G401 (cell line): ENCODE measurements at regions not wholly inside any gene's neighbourhood (a gene's known extent, or its start where the extent isn't known, plus 50 kb on each side); places are given as distances from the start of the nearest gene placed in this dataset.

Experiments
- DNase-seq: peaks from one replicate; pipeline ENCODE4 v3.0.0-alpha.2; 2015; ENCODE audit warnings: low spot score
- in situ Hi-C: cut with HindIII; loops from 2 replicates; pipeline ENCODE4 v1.10.0; 2016; ENCODE audit warnings: low sequenced_read_pairs, mixed read lengths

DNA sequence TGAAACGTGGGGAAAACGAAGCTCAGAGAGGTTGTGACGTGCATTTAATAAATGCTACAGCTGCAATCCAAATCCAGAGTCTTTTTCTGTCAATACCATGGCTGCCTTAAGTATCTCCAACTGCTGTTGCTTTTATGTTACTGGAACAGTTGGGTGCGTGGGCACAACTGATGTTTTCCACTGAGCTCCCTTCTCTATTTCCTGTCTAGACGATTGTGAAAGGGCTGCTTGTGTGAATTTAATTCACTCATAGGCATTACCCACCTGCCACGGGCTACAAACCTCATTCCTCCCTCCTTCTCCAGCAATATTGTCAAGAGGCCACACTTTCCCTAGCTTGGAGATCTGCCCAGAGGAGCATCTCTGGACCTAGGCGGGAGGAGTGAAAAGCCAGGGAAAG lies 526.0 kb downstream of the MID1IP1 start:
- no peak for DNase-seq
- in situ Hi-C loops: no loop called here

DNA sequence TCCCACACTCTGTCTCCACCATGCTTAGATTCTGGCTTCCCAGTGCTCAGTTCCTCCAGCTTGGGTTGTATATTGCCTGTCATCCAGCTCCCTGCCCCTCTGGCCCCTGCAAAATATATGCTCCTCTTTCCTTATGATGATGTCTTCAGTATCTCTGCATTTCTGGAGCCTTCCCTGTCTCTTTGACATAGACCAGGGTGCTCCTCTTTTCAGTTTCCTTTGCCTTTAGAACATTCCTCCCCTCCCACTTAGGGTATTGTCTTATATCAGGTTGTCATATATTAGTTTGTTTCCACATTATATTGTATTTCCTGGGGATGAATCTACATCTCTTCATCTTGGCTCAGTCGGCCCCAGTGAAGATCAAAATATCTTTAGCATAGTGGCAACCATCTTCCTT lies 526.4 kb downstream of the MID1IP1 start:
- in situ Hi-C loops: no loop called here
- no peak for DNase-seq

DNA sequence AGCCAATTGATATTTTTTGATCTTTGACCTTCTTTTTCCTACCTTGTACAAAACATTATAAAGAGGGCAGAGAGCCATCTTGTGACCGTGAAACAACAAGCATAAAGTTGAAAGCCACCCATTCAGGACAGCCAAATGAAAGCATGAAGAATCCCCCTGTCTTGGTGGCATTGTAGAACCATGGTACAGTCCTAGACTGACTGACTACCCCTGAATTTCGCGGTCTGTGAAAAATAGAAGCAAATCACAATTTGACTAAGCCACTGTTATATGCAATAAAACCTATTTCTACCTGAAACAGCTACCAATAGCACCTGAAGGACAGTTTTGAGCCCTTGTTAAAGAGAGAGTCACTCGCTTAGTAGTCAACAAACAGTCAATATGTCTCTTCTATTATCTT lies 527.4 kb downstream of the MID1IP1 start:
- DNase-seq: no peak
- in situ Hi-C loops: no loop called here

DNA sequence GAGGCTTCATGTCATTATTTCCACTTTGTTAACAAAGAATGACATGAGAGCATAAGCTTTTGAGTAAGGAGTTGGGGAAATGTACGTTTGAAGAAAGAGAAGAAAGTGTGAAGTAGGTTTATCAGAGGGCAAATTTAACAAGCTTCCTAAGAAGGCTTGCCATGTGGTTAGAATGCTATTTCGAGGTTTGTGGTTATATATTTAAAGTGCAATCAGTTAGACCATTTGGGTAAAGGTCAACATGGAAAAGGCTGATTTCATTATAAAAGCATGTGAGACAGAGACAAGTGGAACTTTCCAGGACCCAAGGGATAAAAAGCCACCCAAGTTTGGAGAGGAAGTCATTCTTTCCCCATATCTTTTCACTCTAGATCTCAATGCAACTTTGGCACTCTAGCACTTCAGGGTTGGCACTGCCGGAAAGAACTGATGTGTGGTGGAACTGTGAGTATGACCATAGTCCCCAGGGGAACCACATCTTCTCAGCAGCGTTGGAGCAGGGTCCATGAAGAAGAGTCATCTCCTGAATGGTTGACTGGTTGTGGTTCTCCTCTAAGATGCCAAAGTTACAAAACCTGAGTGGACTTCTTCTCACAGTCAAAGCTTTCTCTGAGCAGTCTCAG lies 529.9 kb downstream of the MID1IP1 start:
- in situ Hi-C loops: no loop called here
- DNase-seq: no peak

DNA sequence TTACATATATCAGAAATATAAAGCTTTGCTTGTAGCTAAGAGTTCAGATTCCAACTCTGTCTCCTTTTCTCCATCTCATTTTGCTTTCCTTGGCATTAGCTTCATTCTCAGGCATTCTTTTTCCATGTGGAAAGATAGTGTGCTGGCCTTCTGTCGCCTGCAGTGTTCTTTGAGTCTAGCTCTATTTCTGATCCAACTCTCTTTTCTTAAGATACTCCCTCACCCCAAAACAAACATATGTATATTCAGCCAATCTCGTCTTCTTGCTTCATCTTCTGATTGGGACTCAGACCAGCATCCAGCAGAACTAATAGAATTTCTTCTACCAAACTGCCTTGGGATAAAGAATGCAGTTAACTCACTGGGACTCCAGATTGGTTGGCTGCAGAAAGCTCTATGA lies 532.2 kb downstream of the MID1IP1 start:
- in situ Hi-C loops: no loop called here
- no peak for DNase-seq

DNA sequence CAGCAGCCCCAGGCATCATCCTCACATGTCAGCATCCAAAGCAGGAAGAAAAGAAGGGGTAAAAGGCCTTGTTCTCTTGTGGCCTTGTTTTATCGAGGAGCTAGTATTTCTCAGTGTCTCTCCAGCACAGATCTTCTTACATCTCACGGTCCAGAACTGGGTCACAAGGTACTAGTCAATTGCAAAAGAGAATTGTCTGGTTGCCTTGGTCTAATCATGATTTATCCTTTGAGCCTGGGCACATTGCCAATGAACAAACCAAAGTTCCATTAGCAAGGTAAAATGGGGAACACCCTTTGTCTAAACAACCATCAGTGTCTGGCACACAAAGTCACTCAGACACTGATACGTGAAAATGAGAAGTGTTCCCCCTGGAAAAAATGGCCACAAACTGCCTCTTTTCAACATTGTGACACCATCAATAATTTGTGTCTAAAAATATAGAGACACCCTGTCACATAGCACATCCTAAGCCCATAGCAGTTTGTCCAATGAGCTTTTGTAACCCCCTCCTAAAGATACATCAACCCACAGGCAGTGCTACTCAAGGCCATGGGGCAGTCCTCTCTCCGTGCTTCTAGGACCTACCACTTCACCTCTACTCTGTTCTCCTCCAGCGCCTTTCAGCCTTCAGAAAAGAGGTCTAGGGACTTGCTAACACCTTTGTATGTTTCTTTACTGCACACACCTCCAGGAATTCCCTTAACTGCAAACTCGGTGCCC lies 534.4 kb downstream of the MID1IP1 start:
- no peak for DNase-seq
- in situ Hi-C loops: no loop called here

DNA sequence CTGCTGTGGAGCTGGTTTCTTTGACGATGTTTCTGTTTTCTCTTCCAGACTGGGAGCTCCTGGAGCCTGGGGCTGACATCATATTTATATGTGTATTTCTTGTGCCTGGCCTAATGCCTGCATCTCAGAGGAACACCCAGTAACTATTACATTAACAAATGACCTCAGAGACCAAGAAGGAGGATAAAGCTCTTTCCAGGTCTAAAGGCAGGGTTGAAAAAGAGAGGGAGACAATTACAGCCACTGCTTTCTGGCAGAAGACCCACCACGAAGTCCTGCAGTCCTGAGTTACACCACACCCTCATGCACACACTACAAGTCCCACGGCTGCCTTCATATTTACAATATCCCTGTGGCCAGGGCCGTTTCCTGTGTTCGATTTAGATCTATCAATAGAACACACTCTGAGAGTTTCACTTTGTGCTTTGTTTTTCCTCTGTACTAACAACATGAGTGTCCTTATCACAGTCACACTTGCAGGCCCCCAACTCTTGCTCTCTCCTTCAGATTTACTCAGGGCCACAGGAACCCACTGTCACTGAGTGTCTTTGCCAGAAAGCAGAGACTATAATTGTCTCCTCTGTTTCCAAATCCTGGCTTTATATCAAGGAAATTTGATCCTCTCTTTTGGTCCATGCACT lies 535.5 kb downstream of the MID1IP1 start:
- in situ Hi-C loops: no loop called here
- DNase-seq: no peak

DNA sequence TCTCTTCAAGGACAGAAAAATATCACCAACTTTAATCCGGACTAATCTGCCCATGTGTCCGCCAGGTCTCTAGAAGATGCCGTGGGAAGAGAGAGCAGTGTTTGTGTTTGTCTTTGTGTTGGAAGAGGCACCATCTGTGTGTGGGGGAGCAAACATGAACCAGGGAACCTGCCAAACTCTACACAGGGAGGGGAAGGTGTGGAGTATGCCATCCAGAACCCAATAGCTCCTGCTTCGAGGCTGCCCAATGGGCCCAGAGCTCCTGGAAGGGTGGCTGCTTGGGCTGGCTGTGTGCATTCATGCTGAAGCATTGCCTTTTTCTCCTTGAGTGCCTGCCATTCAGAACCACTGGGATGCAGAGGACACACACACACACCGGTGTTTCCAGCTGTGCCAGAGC lies 536.2 kb downstream of the MID1IP1 start:
- in situ Hi-C loops: no loop called here
- DNase-seq: peak; percentile 10

DNA sequence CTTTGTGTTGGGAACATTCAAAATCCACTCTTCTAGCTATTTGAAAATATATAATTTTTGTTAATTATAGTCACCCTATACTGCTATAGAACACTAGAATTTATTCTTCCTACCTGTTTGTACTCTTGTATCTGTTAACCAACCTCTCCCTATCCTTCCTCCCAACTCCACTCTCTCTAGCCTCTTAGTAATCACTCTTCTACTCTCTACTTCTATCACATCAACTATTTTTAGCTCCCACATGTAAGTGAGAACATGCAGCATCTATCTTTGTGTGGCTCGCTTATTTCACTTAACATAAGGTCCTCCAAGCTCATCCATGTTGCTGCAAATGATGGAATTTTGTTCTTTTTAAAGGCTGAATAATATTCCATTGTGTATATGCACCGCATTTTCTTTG lies 537.3 kb downstream of the MID1IP1 start:
- DNase-seq: no peak
- in situ Hi-C loops: no loop called here

DNA sequence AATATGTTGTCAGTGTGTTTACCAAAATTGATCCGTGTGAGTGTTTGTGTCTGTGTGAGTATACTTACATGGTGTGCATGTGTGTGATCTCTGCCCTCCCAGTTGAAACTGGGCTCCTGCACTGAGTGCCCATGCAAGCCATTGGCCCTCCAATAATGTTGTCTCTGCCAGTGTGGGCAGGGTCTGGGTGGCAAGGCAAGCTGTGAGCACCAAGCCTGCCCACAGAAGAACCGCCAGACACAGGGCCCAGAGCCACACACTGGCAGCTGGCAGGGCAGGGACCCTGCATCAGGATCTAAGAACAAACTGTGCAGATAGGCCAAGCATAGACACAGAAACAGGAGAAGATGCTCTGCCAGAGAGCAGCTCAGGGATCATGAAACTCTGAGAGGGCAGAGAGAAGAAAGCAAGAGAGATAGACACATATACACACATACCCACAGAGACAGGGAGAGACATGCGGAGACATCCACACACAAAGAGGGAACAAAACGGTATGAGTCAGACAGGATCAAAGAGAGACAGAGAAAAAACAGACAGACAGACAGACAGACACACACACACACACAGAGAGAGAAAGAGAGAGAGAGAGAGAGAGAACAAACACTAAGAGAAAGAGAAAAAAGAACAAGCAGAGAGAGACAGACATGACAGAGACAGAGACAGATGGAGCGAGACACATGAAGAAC lies 555.0 kb downstream of the MID1IP1 start:
- no peak for DNase-seq
- in situ Hi-C loops: no loop called here

DNA sequence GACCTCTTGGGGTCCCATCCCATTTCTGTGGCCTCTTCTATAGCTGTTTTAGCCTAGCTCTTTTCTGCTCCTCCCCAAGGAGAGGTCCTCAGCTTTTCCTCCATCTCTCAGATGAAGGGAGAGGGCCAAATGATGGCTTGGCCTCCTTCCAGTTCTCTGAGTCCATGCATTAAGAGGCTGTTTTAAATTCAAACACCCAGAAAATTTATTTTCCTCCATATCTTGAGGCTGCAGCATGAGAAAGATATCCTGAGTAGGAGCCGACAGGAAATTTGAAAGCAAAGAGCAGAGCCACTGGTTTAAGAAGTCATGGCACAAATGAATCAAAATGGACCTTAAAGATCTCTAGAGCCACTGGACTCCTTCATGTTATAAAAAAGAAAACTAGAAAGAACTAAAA lies 558.8 kb downstream of the MID1IP1 start:
- in situ Hi-C loops: no loop called here
- DNase-seq: no peak

DNA sequence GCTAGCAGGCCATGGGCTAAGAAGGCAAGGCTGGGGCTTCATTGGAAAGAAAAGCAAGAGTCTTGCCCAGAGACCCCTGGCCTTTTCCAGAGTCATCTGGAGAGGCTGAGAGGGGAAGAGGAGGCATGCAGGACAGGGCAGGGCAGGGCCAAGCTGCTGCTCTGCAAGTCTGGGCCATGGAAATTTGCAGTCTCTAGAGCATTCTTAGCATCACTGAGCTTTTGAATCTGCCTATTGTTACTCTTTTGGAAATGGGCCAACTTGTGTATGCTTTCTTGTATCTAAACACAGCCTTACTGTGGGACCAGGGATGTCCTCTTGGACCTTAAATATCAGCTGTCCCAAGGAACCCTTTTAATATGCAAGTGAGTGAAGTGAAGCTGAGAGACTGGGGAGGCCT lies 560.5 kb downstream of the MID1IP1 start:
- DNase-seq: no peak
- in situ Hi-C loops: no loop called here

DNA sequence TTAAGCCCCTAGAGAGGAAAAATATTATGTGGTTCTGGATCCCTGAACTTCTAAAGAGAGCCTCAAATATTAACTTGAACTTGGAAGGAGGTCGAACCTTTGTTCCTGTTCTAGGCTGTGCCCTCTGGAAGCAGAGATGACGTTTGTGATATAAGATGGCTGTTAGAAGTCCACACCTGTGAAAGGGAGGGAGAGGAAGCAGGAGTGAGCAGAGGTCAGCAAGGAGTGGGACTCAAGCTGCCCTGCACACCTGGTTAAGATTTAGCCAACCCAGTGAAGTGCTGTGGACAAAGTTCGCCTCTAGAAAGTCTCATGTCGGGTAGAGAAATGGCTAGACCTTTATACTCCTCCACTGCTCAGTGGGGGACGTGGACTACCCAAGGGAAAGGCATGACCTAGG lies 566.2 kb downstream of the MID1IP1 start:
- in situ Hi-C loops: no loop called here
- no peak for DNase-seq

DNA sequence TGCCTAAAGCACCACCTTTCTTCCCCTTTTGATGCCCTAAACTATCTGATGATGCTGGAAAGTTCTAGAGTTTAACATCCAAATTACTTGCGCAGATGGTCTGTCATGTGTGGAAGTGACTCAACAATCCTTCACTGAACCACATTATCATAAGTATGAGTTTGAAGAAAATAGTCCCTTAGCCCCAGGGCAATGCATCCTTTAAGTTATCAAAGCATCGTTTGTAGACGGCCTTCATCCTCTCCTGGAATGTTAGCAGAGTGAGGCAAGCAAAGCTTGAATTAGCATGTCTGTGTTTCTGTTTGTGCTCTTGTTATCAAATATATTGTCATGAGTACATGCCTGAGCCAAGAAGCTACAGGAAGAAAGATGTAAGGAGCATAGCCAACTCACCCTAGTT lies 570.9 kb downstream of the MID1IP1 start:
- in situ Hi-C loops: no loop called here
- DNase-seq: no peak

DNA sequence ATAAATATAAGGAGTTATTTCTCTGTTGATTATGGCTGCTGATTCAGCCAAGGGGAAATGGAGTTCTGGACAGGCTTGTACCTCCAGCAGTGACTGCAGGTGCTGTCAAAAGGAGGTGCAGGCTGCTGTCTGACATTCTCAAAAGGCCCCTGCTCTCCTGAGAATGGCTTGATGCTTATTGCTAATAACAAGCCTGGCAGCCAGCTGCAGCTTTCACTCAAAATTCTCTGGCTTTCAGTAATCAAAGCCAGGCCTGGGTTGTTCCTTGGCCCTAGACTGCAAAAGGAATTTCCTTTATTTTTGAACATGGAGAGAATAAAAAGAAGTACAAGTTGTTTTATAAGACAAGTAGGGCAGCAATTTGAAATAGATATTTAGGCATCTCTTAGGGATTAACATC lies 575.9 kb downstream of the MID1IP1 start:
- in situ Hi-C loops: no loop called here
- DNase-seq: peak; percentile 39

DNA sequence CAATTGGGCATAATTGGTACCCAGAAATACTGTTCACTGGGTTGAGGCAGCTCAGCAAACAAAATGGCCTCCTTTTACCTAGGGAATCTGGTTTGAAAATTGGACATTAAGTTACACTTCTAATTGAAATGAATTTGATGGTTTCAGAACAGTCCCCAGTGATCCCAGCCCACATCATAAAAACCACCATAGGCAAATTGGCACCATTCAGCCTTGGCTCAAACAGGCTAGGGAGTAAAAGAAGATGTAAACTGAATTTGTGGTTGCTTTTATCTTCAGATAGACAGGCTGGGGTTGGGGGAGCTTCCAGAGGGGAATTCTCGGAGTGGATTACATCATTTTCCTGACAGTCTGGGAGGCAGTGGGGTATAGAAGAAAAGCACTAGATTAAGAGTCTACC lies 576.5 kb downstream of the MID1IP1 start:
- no peak for DNase-seq
- in situ Hi-C loops: no loop called here

DNA sequence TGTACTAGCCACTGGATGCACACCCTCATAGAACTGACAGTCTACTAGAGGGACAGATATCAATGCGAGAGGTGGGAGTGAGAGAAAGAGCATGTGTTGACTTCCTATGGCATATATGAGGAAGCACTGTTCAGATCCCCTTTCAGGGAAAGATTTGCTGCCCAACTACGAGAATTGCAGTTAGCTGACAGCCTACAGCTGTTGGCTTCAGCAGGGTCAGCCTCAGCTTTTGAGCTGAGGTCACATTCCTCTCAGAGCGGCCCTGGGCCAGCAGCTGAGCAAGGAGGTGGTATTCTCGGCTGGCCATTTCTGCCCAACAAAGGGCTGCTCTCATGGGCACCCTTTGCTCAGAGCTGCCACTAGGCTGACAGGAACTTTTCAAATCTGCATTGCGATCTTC lies 580.2 kb downstream of the MID1IP1 start:
- in situ Hi-C loops: no loop called here
- DNase-seq: no peak

DNA sequence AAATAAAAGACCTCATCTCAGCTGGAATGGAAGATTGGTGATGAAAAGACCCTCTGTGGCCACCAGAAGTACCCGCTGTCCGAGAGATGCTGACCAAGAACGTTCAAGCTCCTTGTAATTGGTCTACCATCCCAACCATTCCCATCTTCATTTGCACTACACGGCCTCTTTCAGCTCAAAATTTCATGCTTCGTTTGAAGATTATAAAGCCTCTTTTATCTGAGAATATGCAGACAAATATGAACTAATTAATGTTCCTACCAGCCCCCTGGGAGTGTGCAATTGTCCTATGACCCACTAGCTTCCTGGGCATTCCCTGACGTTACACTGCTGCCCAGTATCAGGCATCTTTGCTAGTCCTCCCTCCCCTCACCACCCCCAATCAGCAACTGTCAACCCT lies 583.7 kb downstream of the MID1IP1 start:
- in situ Hi-C loops: no loop called here
- no peak for DNase-seq

DNA sequence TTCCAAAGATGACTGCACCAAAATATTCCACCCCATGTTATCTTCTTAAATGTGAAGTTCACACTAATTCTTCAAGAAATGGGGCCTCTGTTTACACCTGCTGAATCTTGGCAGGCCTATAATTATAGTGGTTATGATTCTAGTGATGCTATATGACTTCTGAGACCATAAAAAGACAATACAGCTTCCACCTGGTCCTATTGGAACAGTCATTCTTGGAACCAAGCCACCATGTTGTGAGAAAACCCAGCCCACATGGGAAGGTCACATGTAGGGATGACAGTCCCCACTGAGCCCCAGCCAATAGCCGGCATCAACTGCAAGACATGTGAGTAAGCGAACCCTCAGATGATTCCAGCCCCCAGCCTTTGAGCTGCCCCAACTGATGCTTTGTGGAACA lies 587.5 kb downstream of the MID1IP1 start:
- in situ Hi-C loops: no loop called here
- DNase-seq: no peak

DNA sequence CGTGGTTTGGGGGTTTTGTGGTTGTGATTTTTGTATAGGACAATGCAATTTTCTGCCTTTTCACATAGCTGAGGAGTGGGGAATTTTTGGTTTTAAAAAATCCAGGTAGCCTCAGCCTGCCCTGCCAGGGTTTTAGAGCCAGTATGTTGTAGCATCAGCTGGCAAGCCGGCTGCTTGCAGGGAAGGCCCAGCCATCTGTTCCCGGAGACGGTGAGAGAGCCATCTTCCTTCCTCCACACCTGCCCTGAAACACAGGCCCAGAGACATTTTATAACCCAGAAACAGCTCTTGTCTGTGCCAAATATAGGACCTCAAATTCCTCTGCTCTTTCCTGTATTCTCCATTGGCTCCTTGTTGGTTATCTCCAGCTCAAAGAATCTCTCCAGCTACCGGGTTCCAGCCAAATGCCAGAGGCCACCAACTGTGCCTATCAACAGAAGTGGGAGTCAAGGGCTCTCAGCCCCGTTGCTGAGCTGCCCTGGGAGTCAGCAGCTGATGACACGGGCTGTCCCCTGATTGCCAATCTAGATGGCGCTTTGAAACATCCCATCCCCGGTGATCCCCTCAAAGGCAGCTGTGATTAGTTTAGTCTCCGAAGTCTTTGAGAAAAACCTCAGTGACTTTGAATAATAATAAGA lies 595.2 kb downstream of the MID1IP1 start:
- in situ Hi-C loops: no loop called here
- DNase-seq: peak; percentile 83
